Pancreas (tissue), 10 donors: ENCODE measurements at regions not wholly inside any gene's neighbourhood (a gene's known extent, or its start where the extent isn't known, plus 50 kb on each side); places are given as distances from the start of the nearest gene placed in this dataset.

Experiments used
- ATAC-seq, 4 donors: fragments of 200-7000 bp; cut with Tn5 transposase; one replicate each; pipeline versions ENCODE4 v1.8.0 to v1.9.1; 2020; ENCODE audit warnings: mild to moderate bottlenecking in 4 of 4, moderate library complexity in 4 of 4
- DNase-seq, 6 donors: peaks; one replicate each; pipeline ENCODE4 v3.0.0-alpha.2; 2020
- FAIRE-seq: peaks from 2 replicates; lab custom pipeline; 2012; peaks lifted over from hg19 to GRCh38; lab: Jason Lieb, UNC
- H3K27ac ChIP-seq, 4 donors: fragments of 200-600 bp; sonication (generic); 1 replicate in 3 of 4; 2 replicates in 1 of 4; pipeline versions ENCODE4 v1.5.0 to v1.8.0; 2020
- H3K27me3 ChIP-seq, 4 donors: fragments of 200-600 bp; one replicate each; pipeline ENCODE4 v1.8.0; 2021
- H3K36me3 ChIP-seq, 3 donors: fragments of 200-600 bp; sonication (generic) in 1 of 3; one replicate each; pipeline versions ENCODE4 v1.5.0 to v1.8.0; 2020 to 2021
- H3K4me1 ChIP-seq, 3 donors: fragments of 200-600 bp; one replicate each; pipeline ENCODE4 v1.8.0; 2021
- H3K4me3 ChIP-seq, 4 donors: fragments of 200-600 bp; sonication (generic) in 2 of 4; one replicate each; pipeline versions ENCODE4 v1.5.0 to v1.8.0; 2020 to 2021
- H3K9me3 ChIP-seq, 4 donors: fragments of 200-600 bp; one replicate each; pipeline ENCODE4 v1.8.0; 2021
- WGBS, 2 donors: extraction: QIAGEN DNeasy Blood & Tissue Kit; methylation state at CpG; one replicate each; pipeline ENCODE4 v1.1.7; 2013; 5-methylcytosine and 5-hydroxymethylcytosine counted together
- intact Hi-C, 3 donors: fragments of 100-400 bp; cut with DNase I; formaldehyde crosslinking; loops; one replicate each; pipeline versions ENCODE4 v1.11.1 to v1.14.2; 2022
- TF ChIP-seq, protein P1 (sequence below), 4 donors: fragments of 200-600 bp; sonication (generic) in 3 of 4; IDR thresholded peaks; one replicate each; pipeline versions ENCODE4 v1.5.0 to v1.8.0; 2021; ENCODE audit warnings: antibody characterized with exemption in 4 of 4
- donor health status: healthy with polysubstance abuse.
- donor health status: DM: no; HTN: no; CAD: no; lungs with moderate emphysema.
- donor health status: DM: no; HTN: no; CAD: no.
- donor health status: control.
- donor health status: control.
- donor health status: Bipolar disorder and iron deficiency.
- donor health status: DM: yes; HTN: yes; CAD: no.
- donor health status: DM: no; HTN: no; CAD: no.
- donor health status: DM: no; HTN: no; CAD: no.
- donor health status: DM: yes; HTN: yes; CAD: no.

- TF ChIP-seq, protein P1, sequence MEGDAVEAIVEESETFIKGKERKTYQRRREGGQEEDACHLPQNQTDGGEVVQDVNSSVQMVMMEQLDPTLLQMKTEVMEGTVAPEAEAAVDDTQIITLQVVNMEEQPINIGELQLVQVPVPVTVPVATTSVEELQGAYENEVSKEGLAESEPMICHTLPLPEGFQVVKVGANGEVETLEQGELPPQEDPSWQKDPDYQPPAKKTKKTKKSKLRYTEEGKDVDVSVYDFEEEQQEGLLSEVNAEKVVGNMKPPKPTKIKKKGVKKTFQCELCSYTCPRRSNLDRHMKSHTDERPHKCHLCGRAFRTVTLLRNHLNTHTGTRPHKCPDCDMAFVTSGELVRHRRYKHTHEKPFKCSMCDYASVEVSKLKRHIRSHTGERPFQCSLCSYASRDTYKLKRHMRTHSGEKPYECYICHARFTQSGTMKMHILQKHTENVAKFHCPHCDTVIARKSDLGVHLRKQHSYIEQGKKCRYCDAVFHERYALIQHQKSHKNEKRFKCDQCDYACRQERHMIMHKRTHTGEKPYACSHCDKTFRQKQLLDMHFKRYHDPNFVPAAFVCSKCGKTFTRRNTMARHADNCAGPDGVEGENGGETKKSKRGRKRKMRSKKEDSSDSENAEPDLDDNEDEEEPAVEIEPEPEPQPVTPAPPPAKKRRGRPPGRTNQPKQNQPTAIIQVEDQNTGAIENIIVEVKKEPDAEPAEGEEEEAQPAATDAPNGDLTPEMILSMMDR (IDR thresholded peaks at IDR 0.05), result no peak
- Histone ChIP-seq H3K9me3 (no peaks in the 10 kb centered on the region), H3K27me3 (peaks cover 0 to 7% (median 0%) of the 10 kb centered on the region in 4 donors), H3K4me3 (no peak overlapping the region), H3K27ac (no peak overlapping the region), H3K36me3 (no peaks in the 10 kb centered on the region), H3K4me1 (no peaks in the 10 kb centered on the region)
- ATAC-seq (no peak), FAIRE-seq (no peak), DNase-seq (no peak)
- intact Hi-C loops, result no loop called here
- 68 to 82% methylated on average over 5 of the region's 5 CpGs for WGBS, 2 donors
Observed at GRCh38 chrX:13893826-13894225, 76.9 kb upstream of the GPM6B start.

GRCh38 chrX:13892856-13893255 lies 76.0 kb upstream of the GPM6B start:
- ATAC-seq (no peak), DNase-seq (no peak), FAIRE-seq (no peak)
- Histone ChIP-seq H3K27ac (no peak overlapping the region), H3K9me3 (no peaks in the 10 kb centered on the region), H3K4me1 (no peaks in the 10 kb centered on the region), H3K36me3 (no peaks in the 10 kb centered on the region), H3K27me3 (peaks cover 0 to 3% (median 0%) of the 10 kb centered on the region in 4 donors), H3K4me3 (no peak overlapping the region)
- TF ChIP-seq, protein P1 (IDR thresholded peaks at IDR 0.05), result no peak
- intact Hi-C loops, result no loop called here
- 88 to 90% methylated on average over 3 of the region's 3 CpGs for WGBS, 2 donors

DNA sequence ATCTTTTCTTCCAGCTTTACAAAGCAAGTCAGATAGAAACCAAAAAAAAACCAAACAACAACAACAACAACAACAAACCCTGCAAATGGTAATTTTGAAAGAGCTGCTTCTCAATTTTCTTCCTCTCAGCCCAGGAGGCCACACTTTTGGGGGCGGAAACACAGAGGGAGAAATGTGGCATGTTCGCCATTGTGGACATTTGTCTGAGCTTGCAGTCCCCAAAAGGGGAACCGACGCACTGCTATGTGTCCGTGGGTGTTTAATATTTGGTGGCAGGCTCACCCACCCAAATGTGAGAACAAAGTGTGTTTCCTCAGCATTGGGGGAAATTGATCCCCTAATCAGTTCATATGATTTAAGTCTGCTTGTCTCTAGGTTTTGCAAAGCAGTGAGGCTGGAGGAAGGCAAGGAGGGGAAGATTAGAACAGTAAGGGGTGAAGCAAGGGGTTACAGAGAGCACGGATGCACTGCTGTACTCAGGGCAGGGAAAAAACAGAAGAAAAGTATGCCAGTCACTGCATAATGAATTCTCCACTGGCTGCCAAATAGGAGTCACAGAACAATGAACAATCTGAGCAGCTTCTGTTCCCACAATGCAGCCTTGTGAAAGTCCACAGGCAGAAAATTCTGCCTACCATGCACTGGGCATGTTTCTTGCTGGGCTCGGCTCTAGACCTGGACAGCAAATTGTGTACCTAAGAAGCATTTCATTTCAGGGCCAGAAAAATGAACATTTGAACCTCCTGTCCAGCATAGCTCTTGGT lies 74.7 kb upstream of the GPM6B start:
- peak in 2 of 4 donors; percentile 50 to 62 for ATAC-seq
- Histone ChIP-seq H3K4me1 (no peaks in the 10 kb centered on the region), H3K4me3 (no peak overlapping the region), H3K27ac (peak overlapping the region in 1 of 4 donors; percentile 15), H3K9me3 (no peaks in the 10 kb centered on the region), H3K27me3 (no peaks in the 10 kb centered on the region), H3K36me3 (no peaks in the 10 kb centered on the region)
- TF ChIP-seq, protein P1 (IDR thresholded peaks at IDR 0.05), result no peak
- no peak for FAIRE-seq
- no peak for DNase-seq
- intact Hi-C loops, result no loop called here
- WGBS, 2 donors, result 60 to 61% methylated on average over 7 of the region's 7 CpGs

DNA sequence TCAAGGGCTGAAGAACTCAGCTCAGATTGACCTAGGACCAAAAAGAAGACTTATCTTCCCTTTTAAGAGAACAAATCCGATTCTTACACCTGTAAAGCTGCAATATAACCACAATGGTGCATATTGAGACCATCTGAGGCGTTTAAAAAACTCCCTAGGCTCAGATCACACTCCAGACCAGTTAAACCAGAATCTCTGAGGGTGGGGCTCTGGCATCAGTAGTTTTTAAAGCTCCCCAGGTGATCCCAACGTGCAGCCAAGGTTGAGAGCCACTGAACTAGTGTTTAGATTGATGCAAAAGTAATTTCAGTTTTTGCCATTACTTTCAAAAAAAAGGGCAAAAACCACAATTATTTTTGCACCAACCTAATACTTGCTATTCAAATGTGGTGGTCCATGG lies 73.9 kb upstream of the GPM6B start:
- Histone ChIP-seq H3K4me1 (no peaks in the 10 kb centered on the region), H3K9me3 (no peaks in the 10 kb centered on the region), H3K27me3 (no peaks in the 10 kb centered on the region), H3K4me3 (no peak overlapping the region), H3K36me3 (no peaks in the 10 kb centered on the region), H3K27ac (no peak overlapping the region)
- TF ChIP-seq, protein P1 (IDR thresholded peaks at IDR 0.05), result no peak
- ATAC-seq, result no peak
- no peak for DNase-seq
- 46 to 51% methylated on average over 3 of the region's 3 CpGs for WGBS, 2 donors
- FAIRE-seq, result no peak
- intact Hi-C loops, result no loop called here

DNA sequence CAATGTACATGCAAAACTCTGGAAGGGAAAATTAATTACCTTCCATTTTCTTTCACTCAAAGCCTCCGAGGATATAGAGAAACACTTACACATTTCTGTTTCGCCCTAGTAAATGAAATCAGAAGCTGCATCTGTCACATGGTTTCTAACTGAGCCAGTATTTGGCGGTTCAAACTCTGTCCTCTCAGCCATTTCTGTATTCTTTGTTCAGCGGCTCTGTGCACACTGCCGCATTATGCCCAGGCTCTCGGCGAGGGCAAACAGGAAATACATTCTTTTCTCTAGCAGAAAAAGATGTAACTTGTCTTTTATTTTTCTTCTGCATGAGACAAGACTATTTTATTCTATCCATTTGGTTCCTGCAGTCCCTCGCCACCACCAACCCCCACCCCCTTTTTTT lies 71.4 kb upstream of the GPM6B start:
- Histone ChIP-seq H3K9me3 (no peaks in the 10 kb centered on the region), H3K27me3 (no peaks in the 10 kb centered on the region)
- no peak for FAIRE-seq

More for the DNA sequence above, 71.4 kb upstream of the GPM6B start:
- no peak for DNase-seq
- intact Hi-C loops, result no loop called here
- Histone ChIP-seq H3K36me3 (no peaks in the 10 kb centered on the region), H3K4me1 (no peaks in the 10 kb centered on the region), H3K27ac (no peak overlapping the region), H3K4me3 (no peak overlapping the region)
- TF ChIP-seq, protein P1 (IDR thresholded peaks at IDR 0.05), result no peak
- no peak for ATAC-seq
- 72% methylated on average over 8 of the region's 8 CpGs for WGBS, 2 donors
